Breast epithelium (tissue), 4 donors: ENCODE measurements at regions not wholly inside any gene's neighbourhood (a gene's known extent, or its start where the extent isn't known, plus 50 kb on each side); places are given as distances from the start of the nearest gene placed in this dataset.

Experiments
- DNase-seq, 2 donors: peaks; one replicate each; pipeline ENCODE4 v3.0.0-alpha.2; 2019; ENCODE audit warnings: low spot score in 2 of 2
- H3K27ac ChIP-seq, 2 donors: fragments of 200-600 bp; sonication (generic) in 1 of 2; one replicate each; pipeline ENCODE4 v1.5.1; 2016 to 2019; ENCODE audit warnings: mild to moderate bottlenecking in 1 of 2
- H3K27me3 ChIP-seq, 2 donors: fragments of 200-600 bp; sonication (generic) in 1 of 2; one replicate each; pipeline versions ENCODE4 v1.5.1 to v1.6.0; 2017 to 2019; ENCODE audit warnings: control low read depth in 1 of 2, mild to moderate bottlenecking in 1 of 2
- H3K36me3 ChIP-seq: fragments of 200-600 bp; one replicate; pipeline ENCODE4 v1.5.1; 2019
- H3K4me1 ChIP-seq, 2 donors: fragments of 200-600 bp; sonication (generic); one replicate each; pipeline ENCODE4 v1.5.1; 2016 to 2019; ENCODE audit warnings: control low read depth in 1 of 2
- H3K4me3 ChIP-seq, 3 donors: fragments of 200-600 bp; sonication (generic); 1 replicate in 2 of 3; 2 replicates in 1 of 3; pipeline ENCODE4 v1.5.1; 2016 to 2019; ENCODE audit warnings: mild to moderate bottlenecking in 3 of 3, moderate library complexity in 2 of 3
- H3K9me3 ChIP-seq, 2 donors: fragments of 200-600 bp; sonication (generic) in 1 of 2; one replicate each; pipeline ENCODE4 v1.5.1; 2016 to 2019; ENCODE audit warnings: control low read depth in 1 of 2
- CTCF ChIP-seq, 3 donors: fragments of 450-650 bp; IDR thresholded peaks; one replicate each; pipeline ENCODE4 v1.5.1; 2016 to 2017; ENCODE audit warnings: antibody characterized with exemption in 3 of 3, mild to moderate bottlenecking in 3 of 3, moderate library complexity in 3 of 3
- POLR2A ChIP-seq: fragments of 450-650 bp; IDR thresholded peaks from one replicate; pipeline ENCODE4 v1.6.1; 2016; ENCODE audit warnings: antibody characterized with exemption, mild to moderate bottlenecking, moderate library complexity
- POLR2AphosphoS5 ChIP-seq, 3 donors: sonication (generic); formaldehyde crosslinking; IDR thresholded peaks; one replicate each; pipeline ENCODE4 v1.6.1; 2017; ENCODE audit warnings: antibody characterized with exemption in 3 of 3
- intact Hi-C: fragments of 100-400 bp; cut with DNase I; formaldehyde crosslinking; loops from one replicate; pipeline ENCODE4 v1.15.1; 2023; ENCODE audit warnings: low total_unique reads

DNA sequence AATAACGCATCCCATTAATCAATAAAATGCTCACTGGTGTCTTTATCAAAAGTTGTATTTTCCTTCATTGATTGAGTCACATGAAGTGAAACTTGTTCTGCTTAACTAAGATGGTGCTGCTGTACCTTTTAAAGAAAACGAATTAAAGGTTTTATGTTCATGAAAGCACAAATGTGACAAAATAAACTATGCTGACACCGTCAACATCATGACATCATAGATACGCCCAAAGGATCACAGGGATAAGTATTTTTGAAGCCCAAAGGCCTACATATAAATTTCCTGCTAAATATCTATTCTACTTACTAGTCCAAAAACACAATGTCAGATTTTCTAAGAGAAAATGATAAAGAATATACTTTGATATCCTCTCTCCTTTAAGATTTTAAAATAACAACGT, 94.4 kb downstream of the FAM217A start:
- Histone ChIP-seq H3K27me3 (no peaks in the 10 kb centered on the region), H3K4me1 (no peaks in the 10 kb centered on the region), H3K36me3 (no peaks in the 10 kb centered on the region), H3K4me3 (no peak overlapping the region), H3K27ac (no peak overlapping the region), H3K9me3 (no peaks in the 10 kb centered on the region)
- DNase-seq: no peak
- TF ChIP-seq CTCF (IDR thresholded peaks at IDR 0.05): no peak
- TF ChIP-seq POLR2AphosphoS5 (IDR thresholded peaks at IDR 0.05): no peak
- no peak for TF ChIP-seq POLR2A
- intact Hi-C loops: no loop called here

GRCh38 chr6:3986241-3986640, 92.7 kb downstream of the FAM217A start:
- Histone ChIP-seq H3K4me1 (peaks cover 0 to 3% of the 10 kb centered on the region in 2 donors), H3K36me3 (no peaks in the 10 kb centered on the region), H3K27me3 (no peaks in the 10 kb centered on the region), H3K9me3 (no peaks in the 10 kb centered on the region), H3K27ac (no peak overlapping the region), H3K4me3 (no peak overlapping the region)
- DNase-seq: no peak
- TF ChIP-seq CTCF (IDR thresholded peaks at IDR 0.05) (no peak), POLR2A (no peak), POLR2AphosphoS5 (IDR thresholded peaks at IDR 0.05) (no peak)
- intact Hi-C loops: no loop called here

GRCh38 chr6:3987053-3987452, 91.9 kb downstream of the FAM217A start:
- Histone ChIP-seq H3K9me3 (no peaks in the 10 kb centered on the region), H3K27me3 (no peaks in the 10 kb centered on the region), H3K4me1 (peaks cover 3 to 9% of the 10 kb centered on the region in 2 donors), H3K27ac (no peak overlapping the region), H3K4me3 (no peak overlapping the region), H3K36me3 (no peaks in the 10 kb centered on the region)
- TF ChIP-seq POLR2A (no peak), POLR2AphosphoS5 (IDR thresholded peaks at IDR 0.05) (no peak), CTCF (IDR thresholded peaks at IDR 0.05) (no peak)
- no peak for DNase-seq
- intact Hi-C loops: no loop called here

DNA sequence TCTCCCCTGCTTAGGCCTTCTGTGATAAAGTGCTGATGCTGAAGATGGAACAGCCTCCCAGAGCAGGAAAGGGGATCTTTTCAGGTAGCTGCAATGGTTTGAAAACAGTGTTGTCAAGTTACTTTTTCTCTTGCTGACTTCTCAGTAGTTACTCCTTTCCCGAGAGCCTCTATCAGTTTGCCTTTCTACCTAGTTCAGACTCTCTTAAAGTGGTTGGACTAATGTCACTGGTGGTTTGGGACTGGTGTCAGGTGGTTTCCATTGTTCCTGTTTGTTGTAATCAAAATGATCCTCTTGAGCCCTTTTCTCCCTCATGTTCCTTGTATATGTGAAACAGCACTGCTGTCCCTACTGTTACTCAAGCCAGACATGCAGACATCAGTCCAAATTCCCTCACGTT, 91.4 kb downstream of the FAM217A start:
- TF ChIP-seq POLR2A: no peak
- no peak for TF ChIP-seq CTCF (IDR thresholded peaks at IDR 0.05)
- TF ChIP-seq POLR2AphosphoS5 (IDR thresholded peaks at IDR 0.05): no peak
- no peaks in the 10 kb centered on the region for H3K27me3 ChIP-seq
- intact Hi-C loops: no loop called here

DNA sequence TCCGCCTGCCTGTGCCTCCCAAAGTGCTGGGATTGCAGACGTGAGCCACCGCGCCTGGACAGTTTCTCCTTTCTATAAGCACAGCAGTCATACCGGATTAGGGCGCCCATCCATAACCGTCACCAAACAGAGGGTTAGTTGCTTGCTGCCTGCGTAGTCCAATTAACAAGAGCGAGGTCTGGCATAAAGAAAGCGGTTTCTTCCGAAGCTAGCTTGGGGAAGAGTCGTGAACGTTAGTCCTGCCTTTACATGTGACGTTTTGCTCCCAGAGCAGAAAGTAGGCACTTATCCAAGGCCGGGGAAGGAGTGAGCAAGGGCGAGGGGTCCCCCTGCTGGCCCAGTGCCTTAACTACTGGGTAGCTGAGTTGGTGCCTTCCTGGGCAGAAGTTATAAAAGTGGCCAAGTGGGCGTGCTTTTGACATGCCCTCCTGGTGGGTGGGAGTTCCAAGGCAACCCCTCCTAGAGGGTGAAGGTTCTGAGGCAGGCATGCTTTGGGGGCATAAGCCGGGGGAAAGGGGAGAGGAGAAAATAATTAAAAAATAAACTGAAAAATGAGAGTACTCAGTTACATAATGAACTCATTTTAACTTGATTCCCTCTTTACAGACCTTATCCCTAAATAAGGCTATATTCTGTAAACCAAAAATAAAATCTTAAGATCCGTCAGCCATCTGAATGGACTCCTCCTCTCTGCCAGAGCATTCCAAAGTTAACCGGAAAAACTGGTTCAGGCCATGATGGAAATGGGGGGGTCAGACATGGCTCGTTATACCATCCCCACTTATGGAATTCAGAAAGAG, 88.0 kb downstream of the FAM217A start:
- intact Hi-C loops: loop anchor here (10.0 kb wide), 1 partner anchor 246 kb away; no protein-coding TSS in a partner anchor

More for the DNA sequence above, 91.4 kb downstream of the FAM217A start:
- no peak for DNase-seq
- Histone ChIP-seq H3K27ac (no peak overlapping the region), H3K4me1 (peaks cover 3 to 9% of the 10 kb centered on the region in 2 donors), H3K4me3 (no peak overlapping the region), H3K36me3 (no peaks in the 10 kb centered on the region), H3K9me3 (no peaks in the 10 kb centered on the region)

More for the DNA sequence above, 88.0 kb downstream of the FAM217A start:
- Histone ChIP-seq H3K27me3 (no peaks in the 10 kb centered on the region), H3K4me1 (peaks cover 3 to 9% of the 10 kb centered on the region in 2 donors), H3K9me3 (no peaks in the 10 kb centered on the region), H3K27ac (peak overlapping the region; percentile 85 to 86), H3K4me3 (peak overlapping the region; percentile 39 to 66 (median 47)), H3K36me3 (no peaks in the 10 kb centered on the region)
- TF ChIP-seq CTCF (IDR thresholded peaks at IDR 0.05) (peak; percentile 53 to 91 (median 87)), POLR2A (no peak), POLR2AphosphoS5 (IDR thresholded peaks at IDR 0.05) (peak; percentile 2 to 38 (median 17))
- peak; percentile 87 for DNase-seq
